ENCODE measurements at regions not wholly inside any gene's neighbourhood (a gene's known extent, or its start where the extent isn't known, plus 50 kb on each side); places are given as distances from the start of the nearest gene placed in this dataset.

DNA sequence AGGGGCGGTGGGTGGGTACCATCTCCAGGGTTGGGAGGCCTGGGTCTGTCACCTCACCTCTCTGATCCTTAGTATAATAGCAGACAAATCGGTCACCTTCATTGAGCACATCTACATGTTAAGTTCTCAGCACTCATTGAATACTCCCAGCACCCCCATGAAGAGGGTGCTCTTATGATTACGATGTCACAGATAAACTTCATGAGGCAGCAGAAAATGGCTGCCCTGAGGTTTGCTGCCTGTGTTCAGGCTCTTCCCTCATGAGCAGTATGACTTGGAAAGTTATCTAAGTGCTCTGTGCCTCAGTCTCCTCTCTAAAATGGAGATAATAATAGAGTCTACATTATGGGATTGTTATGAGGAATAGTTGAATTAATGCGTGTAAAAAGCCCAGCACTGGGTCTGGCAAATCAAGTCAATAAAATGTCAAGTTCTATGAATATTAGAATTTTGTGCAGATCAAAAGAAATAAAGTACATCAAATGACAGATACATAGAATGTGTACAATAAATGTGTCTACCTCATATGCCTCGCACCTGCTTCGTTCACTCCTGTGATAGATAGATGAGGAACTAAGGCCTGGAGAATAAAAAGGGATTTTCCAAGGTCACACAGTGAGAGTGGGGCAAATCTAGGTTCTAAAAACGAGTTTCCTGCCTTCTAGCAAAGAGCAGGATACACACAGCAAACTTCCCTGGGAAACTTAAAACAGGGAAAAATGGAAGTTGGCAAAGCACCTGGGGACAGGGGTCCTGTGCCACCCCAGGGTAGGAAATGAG, 142.2 kb upstream of the MRPS22 start:
- H4K20me1 ChIP-seq (ENCODE audit: insufficient read depth, low read length), result no peaks in the 10 kb centered on the region
- no peaks in the 10 kb centered on the region for H3K9me3 ChIP-seq (ENCODE audit: control insufficient read depth, insufficient read depth, low read length)
- no peak overlapping the region for H2BK5ac ChIP-seq (ENCODE audit: low read depth, low read length, poor library complexity, severe bottlenecking)
- no peak overlapping the region for H2BK20ac ChIP-seq (ENCODE audit: low read depth, low read length)
- POLR2A ChIA-PET (ENCODE audit: unreplicated experiment), result no interaction called here
- H3K4ac ChIP-seq (ENCODE audit: low read depth, low read length), result no peak overlapping the region
- no CpG with 5 or more reads among the region's 7 CpGs for WGBS, 2 experiments (ENCODE audit: extremely low coverage in 2 of 2, insufficient read length in 1 of 2)
- no peak overlapping the region for H4K8ac ChIP-seq (ENCODE audit: low read depth in 2 of 2, low read length in 2 of 2)
- no peaks in the 10 kb centered on the region for H3K9me1 ChIP-seq (ENCODE audit: insufficient read depth, low read length)
- CTCF ChIA-PET, result no interaction called here
- H3K56ac ChIP-seq (ENCODE audit: extremely low read depth, insufficient read depth, low read length), result no peak overlapping the region
- H2BK15ac ChIP-seq (ENCODE audit: low read depth, low read length), result no peak overlapping the region
- H3K9ac ChIP-seq (ENCODE audit: low read depth, low read length), result no peak overlapping the region
- H4K5ac ChIP-seq (ENCODE audit: low read depth, low read length), result no peak overlapping the region
- TF ChIP-seq CEBPB (IDR thresholded peaks at IDR 0.05; ENCODE audit: low read depth, low read length) (no peak), NFE2L2 (IDR thresholded peaks at IDR 0.05; ENCODE audit: low read depth, low read length) (no peak), RFX5 (IDR thresholded peaks at IDR 0.05; ENCODE audit: low read depth, low read length) (no peak), FOS (IDR thresholded peaks at IDR 0.05; ENCODE audit: low read depth, low read length) (no peak), CHD1 (IDR thresholded peaks at IDR 0.05; ENCODE audit: low read depth, low read length) (no peak)
- TF ChIP-seq, protein P1, sequence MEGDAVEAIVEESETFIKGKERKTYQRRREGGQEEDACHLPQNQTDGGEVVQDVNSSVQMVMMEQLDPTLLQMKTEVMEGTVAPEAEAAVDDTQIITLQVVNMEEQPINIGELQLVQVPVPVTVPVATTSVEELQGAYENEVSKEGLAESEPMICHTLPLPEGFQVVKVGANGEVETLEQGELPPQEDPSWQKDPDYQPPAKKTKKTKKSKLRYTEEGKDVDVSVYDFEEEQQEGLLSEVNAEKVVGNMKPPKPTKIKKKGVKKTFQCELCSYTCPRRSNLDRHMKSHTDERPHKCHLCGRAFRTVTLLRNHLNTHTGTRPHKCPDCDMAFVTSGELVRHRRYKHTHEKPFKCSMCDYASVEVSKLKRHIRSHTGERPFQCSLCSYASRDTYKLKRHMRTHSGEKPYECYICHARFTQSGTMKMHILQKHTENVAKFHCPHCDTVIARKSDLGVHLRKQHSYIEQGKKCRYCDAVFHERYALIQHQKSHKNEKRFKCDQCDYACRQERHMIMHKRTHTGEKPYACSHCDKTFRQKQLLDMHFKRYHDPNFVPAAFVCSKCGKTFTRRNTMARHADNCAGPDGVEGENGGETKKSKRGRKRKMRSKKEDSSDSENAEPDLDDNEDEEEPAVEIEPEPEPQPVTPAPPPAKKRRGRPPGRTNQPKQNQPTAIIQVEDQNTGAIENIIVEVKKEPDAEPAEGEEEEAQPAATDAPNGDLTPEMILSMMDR (conservative IDR thresholded peaks at IDR 0.05; ENCODE audit: low read depth, low read length), result no peak
- in situ Hi-C loops (cut with MboI; ENCODE audit: low sequenced_read_pairs) (no loop called here), intact Hi-C loops (cut with micrococcal nuclease) (no loop called here), dilution Hi-C loops (cut with HindIII; ENCODE audit: low sequenced_read_pairs, unreplicated experiment) (no loop called here)
- H3K79me1 ChIP-seq (ENCODE audit: low read depth in 1 of 2, low read length in 2 of 2), result no peaks in the 10 kb centered on the region
- H3K4me2 ChIP-seq (ENCODE audit: low read depth, low read length), result no peak overlapping the region
- H3K18ac ChIP-seq (ENCODE audit: low read depth, low read length), result no peak overlapping the region
- no peak overlapping the region for H2AK5ac ChIP-seq (ENCODE audit: low read depth, low read length)
- no peak overlapping the region for H2AK9ac ChIP-seq (replicated peaks; ENCODE audit: low read depth, low read length, poor library complexity)
- H3K27ac ChIP-seq (ENCODE audit: insufficient read depth, low read length), result no peak overlapping the region
- no peak for DNase-seq
- H3K27me3 ChIP-seq (ENCODE audit: control insufficient read depth, insufficient read depth, low read length), result peaks cover 1% of the 10 kb centered on the region
- no peak overlapping the region for H3K23ac ChIP-seq (ENCODE audit: low read depth, low read length)
- H3K36me3 ChIP-seq (ENCODE audit: control insufficient read depth, insufficient read depth, low read length), result no peaks in the 10 kb centered on the region
- no peak for ATAC-seq (ENCODE audit: low read depth)
- no peak overlapping the region for H2BK120ac ChIP-seq (ENCODE audit: low read depth, low read length)
- no peak overlapping the region for H3K14ac ChIP-seq (replicated peaks; ENCODE audit: low read depth, low read length)
- BruUV-seq (replicated peaks), result no TSS peak
- H4K91ac ChIP-seq (ENCODE audit: insufficient read depth, low read depth, low read length), result no peak overlapping the region
- no peak overlapping the region for H3K4me3 ChIP-seq (ENCODE audit: insufficient read depth, low read depth, low read length)
- H3K4me1 ChIP-seq (ENCODE audit: control insufficient read depth, insufficient read depth, low read length), result no peaks in the 10 kb centered on the region
- no peak overlapping the region for H2AFZ ChIP-seq (replicated peaks; ENCODE audit: low read length, poor library complexity)

Data from IMR-90 (cell line).